GM10248 (cell line): ENCODE measurements at regions not wholly inside any gene's neighbourhood (a gene's known extent, or its start where the extent isn't known, plus 50 kb on each side); places are given as distances from the start of the nearest gene placed in this dataset.

Experiments
- CTCF ChIA-PET: fragments of 300-600 bp; sonication (Branson Sonifier 250); formaldehyde crosslinking; extraction: SDS; loops from one replicate; lab custom pipeline; 2021; ENCODE audit warnings: antibody characterized with exemption; lab: Yijun Ruan, JAX
- POLR2A ChIA-PET: fragments of 350-650 bp; sonication (Branson Sonifier 250); formaldehyde crosslinking; extraction: SDS; loops from one replicate; lab custom pipeline; 2020; ENCODE audit warnings: antibody characterized with exemption; lab: Yijun Ruan, JAX
- DNase-seq: peaks from one replicate; pipeline ENCODE4 v3.0.0; 2012; ENCODE audit errors: extremely low spot score
- CTCF ChIP-seq: IDR thresholded peaks from 2 replicates; pipeline ENCODE4 v1.5.1; 2012; ENCODE audit warnings: mild to moderate bottlenecking, low read depth; ENCODE audit errors: extremely low read depth, missing control alignments, control extremely low read depth

- DNase-seq = no peak
- TF ChIP-seq CTCF = no peak
- ChIA-PET CTCF (no interaction called here), POLR2A (no interaction called here)
These were observed 713.8 kb downstream of the TBC1D22A start for GRCh38 chr22:47476231-47476630.

GRCh38 chr22:47474895-47475294 is 712.4 kb downstream of the TBC1D22A start:
- no peak for DNase-seq
- no peak for TF ChIP-seq CTCF
- POLR2A ChIA-PET = no interaction called here
- CTCF ChIA-PET = no interaction called here

- ChIA-PET CTCF (no interaction called here), POLR2A (no interaction called here)
- no peak for TF ChIP-seq CTCF
- DNase-seq = no peak
These were observed 712.0 kb downstream of the TBC1D22A start for GRCh38 chr22:47474464-47474863.

GRCh38 chr22:47472636-47473035 is 710.2 kb downstream of the TBC1D22A start:
- POLR2A ChIA-PET = no interaction called here
- CTCF ChIA-PET = no interaction called here
- no peak for TF ChIP-seq CTCF
- no peak for DNase-seq

- no peak for TF ChIP-seq CTCF
- CTCF ChIA-PET = no interaction called here
- no peak for DNase-seq
- POLR2A ChIA-PET = no interaction called here
These were observed 709.0 kb downstream of the TBC1D22A start for GRCh38 chr22:47471406-47471805.

- no peak for TF ChIP-seq CTCF
- DNase-seq = no peak
- CTCF ChIA-PET = no interaction called here
- POLR2A ChIA-PET = no interaction called here
These were observed 703.4 kb downstream of the TBC1D22A start for GRCh38 chr22:47465809-47466208.

- ChIA-PET CTCF (no interaction called here), POLR2A (no interaction called here)
- no peak for DNase-seq
- TF ChIP-seq CTCF = no peak
These were observed 702.8 kb downstream of the TBC1D22A start for GRCh38 chr22:47465222-47465621.
